ENCODE measurements at regions not wholly inside any gene's neighbourhood (a gene's known extent, or its start where the extent isn't known, plus 50 kb on each side); places are given as distances from the start of the nearest gene placed in this dataset.

GRCh38 chr18:43481069-43481468 is 203.8 kb upstream of the SYT4 start:
- intact Hi-C loops (cut with DNase I), result no loop called here
- Histone ChIP-seq H3K4me3 (ENCODE audit: low read length in 3 of 3) (no peak overlapping the region), H3K36me3 (ENCODE audit: control insufficient read depth in 2 of 3, insufficient read depth in 3 of 3, low read length in 3 of 3) (no peaks in the 10 kb centered on the region), H3K27ac (ENCODE audit: low read depth in 2 of 2, low read length in 2 of 2) (no peak overlapping the region), H3K4me1 (ENCODE audit: control insufficient read depth in 2 of 3, insufficient read depth in 2 of 3, low read depth in 1 of 3, low read length in 3 of 3) (no peaks in the 10 kb centered on the region), H3K9ac (ENCODE audit: low read length in 3 of 3) (no peak overlapping the region), H3K9me3 (ENCODE audit: control insufficient read depth in 2 of 3, insufficient read depth in 1 of 3, low read length in 3 of 3) (peaks cover 0 to 2% (median 0%) of the 10 kb centered on the region in 3 donors), H3K27me3 (ENCODE audit: control insufficient read depth, insufficient read depth, low read length) (no peaks in the 10 kb centered on the region)
- FAIRE-seq (no peak), DNase-seq (no peak)
- TF ChIP-seq CTCF (IDR thresholded peaks at IDR 0.05; ENCODE audit: borderline replicate concordance, extremely low read depth, insufficient read depth), result no peak

GRCh38 chr18:43482136-43482535 is 204.8 kb upstream of the SYT4 start:
- H3K36me3 ChIP-seq (ENCODE audit: control insufficient read depth in 2 of 3, insufficient read depth in 3 of 3, low read length in 3 of 3), result no peaks in the 10 kb centered on the region

GRCh38 chr18:43482600-43482999 is 205.3 kb upstream of the SYT4 start:
- no peak overlapping the region for H3K4me3 ChIP-seq (ENCODE audit: low read length in 3 of 3)
- no peak overlapping the region for H3K9ac ChIP-seq (ENCODE audit: low read length in 3 of 3)
- H3K9me3 ChIP-seq (ENCODE audit: control insufficient read depth in 2 of 3, insufficient read depth in 1 of 3, low read length in 3 of 3), result peaks cover 0 to 8% (median 3%) of the 10 kb centered on the region in 3 donors
- H3K4me1 ChIP-seq (ENCODE audit: control insufficient read depth in 2 of 3, insufficient read depth in 2 of 3, low read depth in 1 of 3, low read length in 3 of 3), result no peaks in the 10 kb centered on the region
- intact Hi-C loops (cut with DNase I), result no loop called here
- no peaks in the 10 kb centered on the region for H3K27me3 ChIP-seq (ENCODE audit: control insufficient read depth, insufficient read depth, low read length)
- FAIRE-seq, result no peak
- H3K36me3 ChIP-seq (ENCODE audit: control insufficient read depth in 2 of 3, insufficient read depth in 3 of 3, low read length in 3 of 3), result no peaks in the 10 kb centered on the region
- DNase-seq, result no peak
- H3K27ac ChIP-seq (ENCODE audit: low read depth in 2 of 2, low read length in 2 of 2), result no peak overlapping the region
- TF ChIP-seq CTCF (IDR thresholded peaks at IDR 0.05; ENCODE audit: borderline replicate concordance, extremely low read depth, insufficient read depth), result no peak

More at GRCh38 chr18:43482136-43482535, 204.8 kb upstream of the SYT4 start:
- H3K9me3 ChIP-seq (ENCODE audit: control insufficient read depth in 2 of 3, insufficient read depth in 1 of 3, low read length in 3 of 3), result peaks cover 0 to 8% (median 3%) of the 10 kb centered on the region in 3 donors
- FAIRE-seq (no peak), DNase-seq (no peak)
- no peaks in the 10 kb centered on the region for H3K4me1 ChIP-seq (ENCODE audit: control insufficient read depth in 2 of 3, insufficient read depth in 2 of 3, low read depth in 1 of 3, low read length in 3 of 3)
- TF ChIP-seq CTCF (IDR thresholded peaks at IDR 0.05; ENCODE audit: borderline replicate concordance, extremely low read depth, insufficient read depth), result no peak
- no peaks in the 10 kb centered on the region for H3K27me3 ChIP-seq (ENCODE audit: control insufficient read depth, insufficient read depth, low read length)
- intact Hi-C loops (cut with DNase I), result no loop called here
- no peak overlapping the region for H3K9ac ChIP-seq (ENCODE audit: low read length in 3 of 3)
- H3K27ac ChIP-seq (ENCODE audit: low read depth in 2 of 2, low read length in 2 of 2), result no peak overlapping the region
- H3K4me3 ChIP-seq (ENCODE audit: low read length in 3 of 3), result no peak overlapping the region

- TF ChIP-seq CTCF (IDR thresholded peaks at IDR 0.05; ENCODE audit: borderline replicate concordance, extremely low read depth, insufficient read depth), result no peak
- DNase-seq, result no peak
- Histone ChIP-seq H3K4me1 (ENCODE audit: control insufficient read depth in 2 of 3, insufficient read depth in 2 of 3, low read depth in 1 of 3, low read length in 3 of 3) (no peaks in the 10 kb centered on the region), H3K27me3 (ENCODE audit: control insufficient read depth, insufficient read depth, low read length) (no peaks in the 10 kb centered on the region), H3K36me3 (ENCODE audit: control insufficient read depth in 2 of 3, insufficient read depth in 3 of 3, low read length in 3 of 3) (no peaks in the 10 kb centered on the region), H3K9ac (ENCODE audit: low read length in 3 of 3) (no peak overlapping the region), H3K9me3 (ENCODE audit: control insufficient read depth in 2 of 3, insufficient read depth in 1 of 3, low read length in 3 of 3) (peaks cover 0 to 8% (median 3%) of the 10 kb centered on the region in 3 donors), H3K4me3 (ENCODE audit: low read length in 3 of 3) (no peak overlapping the region), H3K27ac (ENCODE audit: low read depth in 2 of 2, low read length in 2 of 2) (no peak overlapping the region)
- FAIRE-seq, result no peak
- intact Hi-C loops (cut with DNase I), result no loop called here
Observed at GRCh38 chr18:43484710-43485109, 207.4 kb upstream of the SYT4 start.

Measured in kidney (tissue), 13 donors.